Ecto neural progenitor cell (in vitro differentiated cells): ENCODE measurements at regions not wholly inside any gene's neighbourhood (a gene's known extent, or its start where the extent isn't known, plus 50 kb on each side); places are given as distances from the start of the nearest gene placed in this dataset.
"Not testable (repeated sequence)": the region's sequence is repeated elsewhere in the genome, so short reads cannot be mapped to it uniquely, and the experiment has no call there.

ENCODE experiments used
- DNase-seq: peaks from one replicate; pipeline ENCODE4 v3.0.0-alpha.2; 2018; ENCODE audit warnings: low spot score

- DNase-seq: not testable (repeated sequence)
These were observed 352.1 kb downstream of the SOX9 start for GRCh38 chr17:72472853-72473390.

GRCh38 chr17:72474243-72474642 is 353.4 kb downstream of the SOX9 start:
- DNase-seq: no peak

- no peak for DNase-seq
These were observed 354.1 kb downstream of the SOX9 start for GRCh38 chr17:72474719-72475477.

- no peak for DNase-seq
These were observed 355.3 kb downstream of the SOX9 start for GRCh38 chr17:72476134-72476533.

GRCh38 chr17:72476575-72476986 is 355.8 kb downstream of the SOX9 start:
- peak; percentile 65 for DNase-seq

- DNase-seq: no peak
These were observed 356.7 kb downstream of the SOX9 start for GRCh38 chr17:72477491-72477890.

- no peak for DNase-seq
These were observed 358.3 kb downstream of the SOX9 start for GRCh38 chr17:72479113-72479512.

GRCh38 chr17:72481572-72481971 is 360.8 kb downstream of the SOX9 start:
- no peak for DNase-seq

- DNase-seq: no peak
These were observed 364.8 kb downstream of the SOX9 start for GRCh38 chr17:72485596-72485995.

- DNase-seq: no peak
These were observed 366.0 kb downstream of the SOX9 start for GRCh38 chr17:72486806-72487205.

GRCh38 chr17:72487731-72488494 is 367.1 kb downstream of the SOX9 start:
- DNase-seq: no peak

GRCh38 chr17:72488555-72489271 is 367.9 kb downstream of the SOX9 start:
- no peak for DNase-seq

- no peak for DNase-seq
These were observed 368.4 kb downstream of the SOX9 start for GRCh38 chr17:72489272-72489641.

GRCh38 chr17:72491102-72491501 is 370.3 kb downstream of the SOX9 start:
- DNase-seq: no peak

GRCh38 chr17:72492494-72492893 is 371.7 kb downstream of the SOX9 start:
- DNase-seq: no peak

GRCh38 chr17:72492941-72493340 is 372.1 kb downstream of the SOX9 start:
- DNase-seq: no peak

- DNase-seq: no peak
These were observed 373.7 kb downstream of the SOX9 start for GRCh38 chr17:72494566-72494965.

- no peak for DNase-seq
These were observed 375.6 kb downstream of the SOX9 start for GRCh38 chr17:72496461-72496860.

GRCh38 chr17:72497915-72498314 is 377.1 kb downstream of the SOX9 start:
- no peak for DNase-seq

- DNase-seq: no peak
These were observed 377.8 kb downstream of the SOX9 start for GRCh38 chr17:72498364-72499210.
